ENCODE measurements at regions not wholly inside any gene's neighbourhood (a gene's known extent, or its start where the extent isn't known, plus 50 kb on each side); places are given as distances from the start of the nearest gene placed in this dataset.

DNA sequence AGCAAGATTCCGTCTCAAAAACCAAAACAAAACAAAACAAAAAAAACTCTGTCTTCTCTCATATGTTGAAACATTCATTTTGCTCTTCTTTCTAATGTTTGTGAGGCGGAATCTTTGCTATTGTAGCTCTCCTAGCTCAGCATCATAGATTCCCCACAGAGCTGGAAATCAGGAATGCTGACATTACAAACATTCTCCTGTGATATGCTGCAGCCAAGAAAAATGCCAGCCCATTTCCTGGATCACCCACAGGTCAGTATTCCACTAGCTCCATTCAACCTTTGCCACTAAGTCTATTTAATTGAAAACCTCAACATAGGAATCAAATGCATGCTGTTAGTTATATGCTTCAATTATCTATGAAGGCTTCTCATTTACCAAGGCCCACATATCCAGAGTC, 186.3 kb downstream of the IPMK start:
- no peaks in the 10 kb centered on the region for H3K4me1 ChIP-seq (ENCODE audit: insufficient read depth, low read length)
- no peak for FAIRE-seq
- intact Hi-C loops (cut with micrococcal nuclease; ENCODE audit: unreplicated experiment) (no loop called here), in situ Hi-C loops (cut with HindIII; ENCODE audit: extremely low pct_ligation_motif_present, low pct_unique_long_range_greater_than_20kb) (no loop called here)
- no peak overlapping the region for H3K4me3 ChIP-seq (replicated peaks in 1 of 3; ENCODE audit: insufficient read depth in 1 of 3, low read depth in 2 of 3, low read length in 3 of 3)
- no TSS peak for BruUV-seq (replicated peaks)
- ATAC-seq, result no peak
- H3K4me2 ChIP-seq (ENCODE audit: low read depth, low read length), result no peak overlapping the region
- TF ChIP-seq MAFK (conservative IDR thresholded peaks at IDR 0.05 in 1 of 2, IDR thresholded peaks at IDR 0.05 in 1 of 2; ENCODE audit: low read length in 2 of 2) (peak in 1 of 2 experiments; percentile 18; a peak in 1 of 4 replicates), TGIF2 (CRISPR knock-in tag; IDR thresholded peaks at IDR 0.05) (no peak)
- H3K27ac ChIP-seq (ENCODE audit: extremely low read length, insufficient read depth, low read length), result no peak overlapping the region
- WGBS (ENCODE audit: low lambda C conversion rate), result 13% methylated on average over 2 of the region's 2 CpGs
- no peaks in the 10 kb centered on the region for H3K27me3 ChIP-seq (ENCODE audit: control insufficient read depth in 1 of 2, insufficient read depth in 2 of 2, low read length in 2 of 2)
- H3K36me3 ChIP-seq (replicated peaks in 1 of 2; ENCODE audit: control insufficient read depth in 1 of 2, insufficient read depth in 2 of 2, low read length in 2 of 2), result no peaks in the 10 kb centered on the region
- H3K9me3 ChIP-seq (ENCODE audit: low read length), result no peaks in the 10 kb centered on the region
- ChIA-PET CTCF (ENCODE audit: low intra/inter-chr PET ratio, low total read pairs) (no interaction called here), POLR2A (no interaction called here)
- H4K20me1 ChIP-seq (ENCODE audit: insufficient read depth, low read length), result no peaks in the 10 kb centered on the region
- no peaks in the 10 kb centered on the region for H3K79me2 ChIP-seq (ENCODE audit: insufficient read depth, low read length)
- no peak overlapping the region for H2AFZ ChIP-seq (ENCODE audit: low read length)
- no peak overlapping the region for H3K9ac ChIP-seq (ENCODE audit: insufficient read depth, low read depth, low read length)
- no peak for DNase-seq (ENCODE audit: low spot score)

DNA sequence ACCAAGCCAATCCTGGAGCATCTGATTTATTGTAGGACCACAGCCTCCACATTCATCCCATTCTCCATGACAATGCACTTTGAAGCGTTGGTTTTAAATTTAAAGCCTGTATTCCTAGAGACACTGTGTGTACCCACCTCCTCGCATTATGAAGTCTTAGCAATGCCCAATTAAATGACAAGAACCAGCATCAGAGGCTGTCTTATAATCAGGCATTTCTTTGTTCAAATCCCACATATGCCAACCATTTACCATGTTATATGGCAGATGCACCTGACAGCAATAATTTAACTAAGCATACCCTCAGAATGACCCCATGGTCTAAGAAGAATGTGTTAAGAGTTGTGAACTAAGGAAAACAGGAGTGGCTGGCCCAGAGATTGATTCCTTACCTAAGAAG, 188.2 kb downstream of the IPMK start:
- CTCF ChIA-PET (ENCODE audit: low intra/inter-chr PET ratio, low total read pairs), result no interaction called here
- POLR2A ChIA-PET, result no interaction called here

More for the DNA sequence above, 188.2 kb downstream of the IPMK start:
- no TSS peak for BruUV-seq (replicated peaks)
- H2AFZ ChIP-seq (ENCODE audit: low read length), result no peak overlapping the region
- FAIRE-seq, result no peak
- no peak overlapping the region for H3K9ac ChIP-seq (ENCODE audit: insufficient read depth, low read depth, low read length)
- in situ Hi-C loops (cut with HindIII; ENCODE audit: extremely low pct_ligation_motif_present, low pct_unique_long_range_greater_than_20kb) (no loop called here), intact Hi-C loops (cut with micrococcal nuclease; ENCODE audit: unreplicated experiment) (no loop called here)
- H3K27ac ChIP-seq (ENCODE audit: extremely low read length, insufficient read depth, low read length), result no peak overlapping the region
- H3K9me3 ChIP-seq (ENCODE audit: low read length), result no peaks in the 10 kb centered on the region
- no peak for ATAC-seq
- no peak overlapping the region for H3K4me3 ChIP-seq (replicated peaks in 1 of 3; ENCODE audit: insufficient read depth in 1 of 3, low read depth in 2 of 3, low read length in 3 of 3)
- no peaks in the 10 kb centered on the region for H3K27me3 ChIP-seq (ENCODE audit: control insufficient read depth in 1 of 2, insufficient read depth in 2 of 2, low read length in 2 of 2)
- no peaks in the 10 kb centered on the region for H3K79me2 ChIP-seq (ENCODE audit: insufficient read depth, low read length)
- WGBS (ENCODE audit: low lambda C conversion rate), result 3% methylated on average over 2 of the region's 2 CpGs
- no peak overlapping the region for H3K4me2 ChIP-seq (ENCODE audit: low read depth, low read length)
- TF ChIP-seq, protein P1, sequence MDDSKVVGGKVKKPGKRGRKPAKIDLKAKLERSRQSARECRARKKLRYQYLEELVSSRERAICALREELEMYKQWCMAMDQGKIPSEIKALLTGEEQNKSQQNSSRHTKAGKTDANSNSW (CRISPR knock-in tag; IDR thresholded peaks at IDR 0.05; ENCODE audit: borderline replicate concordance), result no peak
- no peaks in the 10 kb centered on the region for H4K20me1 ChIP-seq (ENCODE audit: insufficient read depth, low read length)
- no peaks in the 10 kb centered on the region for H3K36me3 ChIP-seq (replicated peaks in 1 of 2; ENCODE audit: control insufficient read depth in 1 of 2, insufficient read depth in 2 of 2, low read length in 2 of 2)
- no peak for DNase-seq (ENCODE audit: low spot score)
- no peaks in the 10 kb centered on the region for H3K4me1 ChIP-seq (ENCODE audit: insufficient read depth, low read length)

Data from HepG2 (cell line).